GM23338 (cell line): ENCODE measurements at regions not wholly inside any gene's neighbourhood (a gene's known extent, or its start where the extent isn't known, plus 50 kb on each side); places are given as distances from the start of the nearest gene placed in this dataset.

ENCODE experiments used
- ATAC-seq: fragments of 200-7000 bp; cut with Tn5 transposase; 3 replicates; pipeline ENCODE4 v1.9.1; 2020
- DNase-seq: peaks from one replicate; pipeline ENCODE4 v3.0.0-alpha.2; 2015; ENCODE audit warnings: low spot score
- H2AFZ ChIP-seq: fragments of 200-600 bp; sonication (generic); 2 replicates; pipeline ENCODE4 v1.8.0; 2016; ENCODE audit warnings: antibody characterized with exemption, mild to moderate bottlenecking, moderate library complexity
- H3F3A ChIP-seq: fragments of 200-600 bp; sonication (generic); replicated peaks from 2 replicates; pipeline ENCODE4 v1.8.0; 2017; ENCODE audit warnings: antibody characterized with exemption, mixed run types, low read depth
- H3K27ac ChIP-seq: fragments of 200-600 bp; sonication (generic); 2 replicates; pipeline ENCODE4 v1.6.1; 2016; ENCODE audit warnings: low read depth
- H3K27me3 ChIP-seq: fragments of 200-600 bp; sonication (generic); 2 replicates; pipeline ENCODE4 v1.8.0; 2016; ENCODE audit warnings: mild to moderate bottlenecking, mixed run types, moderate library complexity; ENCODE audit not compliant: insufficient read depth
- H3K36me3 ChIP-seq: fragments of 200-600 bp; sonication (generic); 2 replicates; pipeline ENCODE4 v1.8.0; 2016; ENCODE audit warnings: mild to moderate bottlenecking; ENCODE audit not compliant: insufficient read depth
- H3K4me1 ChIP-seq: fragments of 200-600 bp; sonication (generic); 2 replicates; pipeline ENCODE4 v1.8.0; 2016; ENCODE audit warnings: mild to moderate bottlenecking, moderate library complexity; ENCODE audit not compliant: insufficient read depth
- H3K4me2 ChIP-seq: fragments of 200-600 bp; sonication (generic); 2 replicates; pipeline ENCODE4 v1.7.1; 2017; ENCODE audit warnings: mixed run types
- H3K4me3 ChIP-seq: fragments of 200-600 bp; sonication (generic); 2 replicates; pipeline ENCODE4 v1.6.1; 2016; ENCODE audit warnings: mixed run types
- H3K79me2 ChIP-seq: fragments of 200-600 bp; sonication (generic); replicated peaks from 2 replicates; pipeline ENCODE4 v1.8.0; 2017; ENCODE audit warnings: mild to moderate bottlenecking; ENCODE audit not compliant: insufficient read depth
- H3K9me2 ChIP-seq: fragments of 200-600 bp; sonication (generic); 2 replicates; pipeline ENCODE4 v1.8.0; 2017; ENCODE audit not compliant: insufficient read depth
- H4K20me1 ChIP-seq: fragments of 200-600 bp; sonication (generic); replicated peaks from 2 replicates; pipeline ENCODE4 v1.8.0; 2017; ENCODE audit warnings: mild to moderate bottlenecking; ENCODE audit not compliant: insufficient read depth
- H3K27ac Mint-ChIP-seq: 2 replicates; pipeline ENCODE4 v1.8.0; 2020; ENCODE audit warnings: inconsistent platforms, mild to moderate bottlenecking, moderate library complexity, mixed read lengths
- H3K27me3 Mint-ChIP-seq: 3 replicates; pipeline ENCODE4 v1.8.0; 2022; ENCODE audit warnings: low read depth, mild to moderate bottlenecking, moderate library complexity, mixed read lengths, inconsistent platforms; ENCODE audit not compliant: insufficient read depth, poor library complexity
- H3K36me3 Mint-ChIP-seq: 3 replicates; pipeline ENCODE4 v1.8.0; 2021; ENCODE audit warnings: low read depth, mild to moderate bottlenecking, inconsistent platforms, moderate library complexity, mixed read lengths
- H3K4me1 Mint-ChIP-seq: 3 replicates; pipeline ENCODE4 v1.8.0; 2020; ENCODE audit warnings: mild to moderate bottlenecking, inconsistent platforms, mixed read lengths
- H3K4me3 Mint-ChIP-seq: 3 replicates; pipeline ENCODE4 v1.8.0; 2021; ENCODE audit warnings: moderate library complexity, mild to moderate bottlenecking, inconsistent platforms, mixed read lengths
- H3K9me3 Mint-ChIP-seq: 3 replicates; pipeline ENCODE4 v1.8.0; 2020; ENCODE audit warnings: moderate library complexity, mild to moderate bottlenecking, inconsistent platforms, mixed read lengths
- CREB1 ChIP-seq: fragments of 250-450 bp; sonication (Bioruptor Pico); IDR thresholded peaks from 2 replicates; pipeline ENCODE4 v1.5.0; 2020; ENCODE audit warnings: low read depth, mild to moderate bottlenecking, moderate library complexity
- EZH2 ChIP-seq: fragments of 200-600 bp; sonication (generic); IDR thresholded peaks from one replicate; pipeline ENCODE4 v1.8.0; 2017; ENCODE audit warnings: antibody characterized with exemption, mild to moderate bottlenecking, low read depth; ENCODE audit not compliant: unreplicated experiment
- EZH2phosphoT487 ChIP-seq: fragments of 200-600 bp; sonication (generic); IDR thresholded peaks from one replicate; pipeline ENCODE4 v1.8.1; 2018; ENCODE audit warnings: antibody characterized with exemption; ENCODE audit not compliant: unreplicated experiment
- JUNB ChIP-seq: IDR thresholded peaks from one replicate; pipeline ENCODE4 v1.6.1; 2016; ENCODE audit warnings: antibody characterized with exemption; ENCODE audit not compliant: unreplicated experiment
- NANOG ChIP-seq: IDR thresholded peaks from 2 replicates; pipeline ENCODE4 v1.6.1; 2016; ENCODE audit warnings: antibody characterized with exemption, borderline replicate concordance
- ZNF114 ChIP-seq: fragments of 250-450 bp; sonication (Bioruptor Pico); IDR thresholded peaks from 2 replicates; pipeline ENCODE4 v1.5.0; 2020; ENCODE audit warnings: mild to moderate bottlenecking, moderate library complexity
- ZNF462 ChIP-seq: fragments of 250-450 bp; sonication (Bioruptor Pico); IDR thresholded peaks from 2 replicates; pipeline ENCODE4 v1.5.0; 2020; ENCODE audit warnings: mild to moderate bottlenecking, moderate library complexity
- TF ChIP-seq, protein P1 (sequence below): IDR thresholded peaks from 2 replicates; pipeline ENCODE4 v1.6.1; 2016; ENCODE audit warnings: antibody characterized with exemption

DNA sequence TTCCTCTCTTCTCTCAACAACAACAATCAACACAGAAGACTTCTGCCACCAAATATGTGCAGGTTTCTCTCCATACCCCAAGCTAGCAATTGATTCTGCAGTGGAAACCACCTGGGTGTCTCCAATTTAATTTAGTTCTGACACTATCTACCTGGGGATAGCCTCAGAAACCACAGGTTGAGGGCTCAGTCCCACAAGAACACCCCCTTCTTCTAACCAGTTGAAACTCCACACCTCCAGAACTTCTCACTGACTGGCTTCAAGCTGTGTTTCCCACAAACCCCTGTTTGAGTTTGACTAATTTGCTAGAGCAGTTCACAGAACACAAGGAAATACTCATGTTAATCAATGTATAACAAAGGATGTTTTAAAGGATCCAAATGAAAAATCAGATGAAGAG, 52.5 kb upstream of the SPTLC3 start:
- no peak for TF ChIP-seq EZH2
- no peak for TF ChIP-seq CREB1
- TF ChIP-seq JUNB = no peak
- TF ChIP-seq, protein P1, sequence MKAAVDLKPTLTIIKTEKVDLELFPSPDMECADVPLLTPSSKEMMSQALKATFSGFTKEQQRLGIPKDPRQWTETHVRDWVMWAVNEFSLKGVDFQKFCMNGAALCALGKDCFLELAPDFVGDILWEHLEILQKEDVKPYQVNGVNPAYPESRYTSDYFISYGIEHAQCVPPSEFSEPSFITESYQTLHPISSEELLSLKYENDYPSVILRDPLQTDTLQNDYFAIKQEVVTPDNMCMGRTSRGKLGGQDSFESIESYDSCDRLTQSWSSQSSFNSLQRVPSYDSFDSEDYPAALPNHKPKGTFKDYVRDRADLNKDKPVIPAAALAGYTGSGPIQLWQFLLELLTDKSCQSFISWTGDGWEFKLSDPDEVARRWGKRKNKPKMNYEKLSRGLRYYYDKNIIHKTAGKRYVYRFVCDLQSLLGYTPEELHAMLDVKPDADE = no peak
- TF ChIP-seq NANOG = no peak
- TF ChIP-seq ZNF462 (CRISPR knock-in tag) = no peak
- H3K27me3 ChIP-seq = no peaks in the 10 kb centered on the region
- H3K27ac Mint-ChIP-seq = no peak overlapping the region
- no peak for ATAC-seq
- no peaks in the 10 kb centered on the region for H3K4me1 ChIP-seq
- H3K4me3 ChIP-seq = no peak overlapping the region
- H3K9me3 Mint-ChIP-seq = no peaks in the 10 kb centered on the region; the same call in 2 of the 3 replicates
- H3K4me1 Mint-ChIP-seq = no peaks in the 10 kb centered on the region
- no peaks in the 10 kb centered on the region for H3K27me3 Mint-ChIP-seq
- no peaks in the 10 kb centered on the region for H3K79me2 ChIP-seq
- H3K4me3 Mint-ChIP-seq = no peak overlapping the region
- no peaks in the 10 kb centered on the region for H3K36me3 Mint-ChIP-seq
- no peak for DNase-seq
- no peaks in the 10 kb centered on the region for H4K20me1 ChIP-seq
- H2AFZ ChIP-seq = no peak overlapping the region
- H3K27ac ChIP-seq = no peak overlapping the region
- no peaks in the 10 kb centered on the region for H3F3A ChIP-seq
- H3K9me2 ChIP-seq = no peaks in the 10 kb centered on the region
- no peaks in the 10 kb centered on the region for H3K36me3 ChIP-seq
- no peak overlapping the region for H3K4me2 ChIP-seq

GRCh38 chr20:12957968-12958367, 50.8 kb upstream of the SPTLC3 start:
- no peaks in the 10 kb centered on the region for H3K9me3 Mint-ChIP-seq
- H3K27me3 Mint-ChIP-seq = no peaks in the 10 kb centered on the region
- no peaks in the 10 kb centered on the region for H3F3A ChIP-seq
- H3K4me3 ChIP-seq = no peak overlapping the region
- no peaks in the 10 kb centered on the region; the same call in 2 of the 3 replicates for H3K4me1 Mint-ChIP-seq
- ATAC-seq (no peak), DNase-seq (no peak)
- H3K4me2 ChIP-seq = no peak overlapping the region
- H3K27ac Mint-ChIP-seq = no peak overlapping the region
- no peaks in the 10 kb centered on the region for H3K27me3 ChIP-seq
- no peaks in the 10 kb centered on the region for H3K9me2 ChIP-seq
- H4K20me1 ChIP-seq = no peaks in the 10 kb centered on the region
- no peaks in the 10 kb centered on the region for H3K4me1 ChIP-seq
- no peaks in the 10 kb centered on the region for H3K36me3 ChIP-seq
- H2AFZ ChIP-seq = no peak overlapping the region
- H3K27ac ChIP-seq = no peak overlapping the region
- H3K4me3 Mint-ChIP-seq = no peak overlapping the region
- H3K79me2 ChIP-seq = no peaks in the 10 kb centered on the region
- H3K36me3 Mint-ChIP-seq = no peaks in the 10 kb centered on the region
- TF ChIP-seq JUNB (no peak), NANOG (no peak), ZNF114 (CRISPR knock-in tag) (no peak), EZH2phosphoT487 (no peak), CREB1 (no peak)
